ENCODE measurements at regions not wholly inside any gene's neighbourhood (a gene's known extent, or its start where the extent isn't known, plus 50 kb on each side); places are given as distances from the start of the nearest gene placed in this dataset.
"Not testable (repeated sequence)": the region's sequence is repeated elsewhere in the genome, so short reads cannot be mapped to it uniquely, and the experiment has no call there.

DNA sequence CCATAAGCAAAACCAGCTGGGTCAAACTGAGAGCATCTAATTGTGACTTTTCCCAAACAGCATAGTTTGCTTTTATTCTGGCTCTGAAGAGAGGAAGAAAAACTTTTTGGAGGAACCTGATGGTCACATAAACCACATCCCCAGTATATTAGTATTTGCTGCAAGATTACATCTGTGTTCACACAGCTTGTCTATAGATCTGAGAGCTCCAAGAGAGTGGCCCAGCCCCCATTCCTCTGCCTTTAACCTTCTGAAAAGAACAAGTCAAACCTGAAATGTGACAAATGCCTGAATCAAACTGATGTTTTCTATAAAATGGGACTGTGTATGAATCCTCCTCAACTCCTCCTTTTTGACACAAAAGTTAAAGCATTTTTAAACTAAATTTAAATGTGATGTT, 435.2 kb downstream of the ZNF479 start:
- not testable (repeated sequence) for H3K36me3 Mint-ChIP-seq, H3K27me3 Mint-ChIP-seq, H3K4me3 Mint-ChIP-seq, DNase-seq, H3K27ac Mint-ChIP-seq, H3K4me1 Mint-ChIP-seq
- H3K9me3 Mint-ChIP-seq: peaks cover 25% of the 10 kb centered on the region

DNA sequence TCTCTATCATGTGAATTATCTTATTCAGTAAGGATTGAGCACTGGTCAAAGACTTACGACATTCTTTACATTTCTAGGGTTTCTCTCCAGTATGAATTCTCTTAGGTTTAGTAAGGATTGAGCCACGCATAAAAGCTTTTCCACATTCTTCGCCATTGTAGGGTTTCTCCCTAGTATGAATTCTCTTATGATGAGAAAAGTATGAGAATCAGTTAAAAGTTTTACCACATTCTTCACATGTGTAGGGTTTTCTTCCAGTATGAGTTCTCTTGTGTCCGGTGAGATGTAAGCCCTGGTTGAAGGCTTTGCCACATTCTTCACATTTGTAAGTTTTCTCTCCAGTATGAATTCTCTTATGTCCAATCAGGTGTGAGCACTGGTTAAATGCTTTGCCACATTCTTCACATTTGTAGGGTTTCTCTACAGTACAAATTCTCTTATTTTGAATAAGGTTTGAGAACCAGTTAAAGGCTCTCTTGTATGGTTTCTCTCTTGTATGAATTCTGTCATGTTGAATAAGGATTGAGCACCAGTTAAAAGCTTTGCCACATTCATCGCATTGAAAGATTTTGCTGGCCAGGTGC, 445.9 kb downstream of the ZNF479 start:
- H3K4me1 Mint-ChIP-seq: no peaks in the 10 kb centered on the region
- H3K4me3 Mint-ChIP-seq: no peak overlapping the region
- no peak overlapping the region for H3K27ac Mint-ChIP-seq
- no peaks in the 10 kb centered on the region for H3K27me3 Mint-ChIP-seq
- DNase-seq: no peak
- peaks cover 37% of the 10 kb centered on the region for H3K9me3 Mint-ChIP-seq
- H3K36me3 Mint-ChIP-seq: peaks cover 3% of the 10 kb centered on the region

DNA sequence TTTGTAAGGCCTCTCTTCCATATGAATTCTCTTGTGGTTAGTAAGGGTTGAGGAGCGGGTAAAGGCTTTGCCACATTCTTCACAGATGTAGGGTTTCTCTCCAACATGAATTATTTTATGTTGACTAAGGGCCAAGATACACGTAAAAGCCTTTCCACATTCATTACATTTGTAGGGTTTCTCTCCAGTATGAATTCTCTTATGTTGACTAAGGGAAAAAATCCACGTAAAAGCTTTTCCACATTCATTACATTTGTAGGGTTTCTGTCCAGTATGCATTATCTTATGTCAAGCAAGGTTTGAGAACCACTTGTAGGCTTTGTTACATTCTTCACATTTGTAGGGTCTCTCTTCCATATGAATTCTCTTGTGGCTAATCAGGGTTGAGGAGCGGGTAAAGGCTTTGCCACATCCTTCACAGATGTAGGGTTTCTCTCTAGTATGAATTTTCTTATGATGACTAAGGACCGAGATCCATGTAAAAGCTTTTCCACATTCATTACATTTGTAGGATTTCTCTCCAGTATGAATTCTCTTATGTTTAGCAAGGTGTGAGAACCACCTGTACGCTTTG, 493.0 kb downstream of the ZNF479 start:
- Mint-ChIP-seq H3K4me1 (no peaks in the 10 kb centered on the region), H3K36me3 (peaks cover 7% of the 10 kb centered on the region)

DNA sequence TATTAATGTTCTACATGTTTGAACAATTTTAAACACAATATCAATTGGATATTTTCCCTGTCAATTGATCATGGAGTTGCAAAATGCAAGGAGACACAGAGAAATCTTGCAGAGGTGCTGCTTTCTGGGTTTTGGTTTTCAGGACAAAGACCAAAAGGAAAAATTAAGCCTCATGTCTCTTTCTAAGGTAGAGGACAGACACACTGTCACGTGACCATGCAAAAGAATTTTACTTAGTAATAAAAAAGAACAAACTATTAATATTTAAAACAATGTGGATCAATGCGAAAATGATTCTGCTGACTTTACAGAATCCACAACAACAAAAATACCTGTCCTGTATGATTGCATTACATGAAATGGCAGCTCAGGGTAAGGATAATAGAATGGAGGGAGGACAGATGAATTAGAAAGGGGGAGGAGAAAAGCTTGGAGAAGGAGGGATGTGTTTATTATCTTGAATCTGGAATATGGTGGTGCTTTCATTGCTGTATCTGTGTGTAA, 493.7 kb upstream of the NUPR2 start:
- Mint-ChIP-seq H3K9me3 (peaks cover 17% of the 10 kb centered on the region), H3K4me3 (no peak overlapping the region), H3K4me1 (no peaks in the 10 kb centered on the region), H3K27ac (no peak overlapping the region), H3K27me3 (no peaks in the 10 kb centered on the region), H3K36me3 (no peaks in the 10 kb centered on the region)
- DNase-seq: no peak

More for the DNA sequence above, 493.0 kb downstream of the ZNF479 start:
- H3K27ac Mint-ChIP-seq: no peak overlapping the region
- H3K4me3 Mint-ChIP-seq: no peak overlapping the region
- H3K9me3 Mint-ChIP-seq: peaks cover 57% of the 10 kb centered on the region
- no peak for DNase-seq
- H3K27me3 Mint-ChIP-seq: no peaks in the 10 kb centered on the region

DNA sequence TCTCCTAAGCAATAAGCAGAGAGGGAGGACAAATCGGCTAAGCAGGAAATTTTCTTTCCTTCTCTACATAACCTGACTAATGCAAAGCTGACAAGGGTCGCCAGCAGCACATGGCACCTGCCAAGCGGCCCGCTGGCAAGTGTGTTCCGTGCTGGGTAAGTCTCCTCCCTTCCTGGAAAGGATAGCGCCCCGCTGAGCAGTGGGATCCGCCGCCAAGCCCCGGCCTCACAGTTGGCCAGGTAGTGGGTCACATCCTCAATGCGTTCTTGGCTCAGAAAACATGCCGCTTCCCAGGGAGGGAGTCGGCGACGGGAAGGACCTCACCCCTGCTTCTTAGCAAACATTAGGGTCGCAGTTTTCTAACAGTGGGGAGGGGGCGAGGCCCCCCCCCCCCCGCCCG, 488.9 kb upstream of the NUPR2 start:
- H3K4me3 Mint-ChIP-seq: no peak overlapping the region

DNA sequence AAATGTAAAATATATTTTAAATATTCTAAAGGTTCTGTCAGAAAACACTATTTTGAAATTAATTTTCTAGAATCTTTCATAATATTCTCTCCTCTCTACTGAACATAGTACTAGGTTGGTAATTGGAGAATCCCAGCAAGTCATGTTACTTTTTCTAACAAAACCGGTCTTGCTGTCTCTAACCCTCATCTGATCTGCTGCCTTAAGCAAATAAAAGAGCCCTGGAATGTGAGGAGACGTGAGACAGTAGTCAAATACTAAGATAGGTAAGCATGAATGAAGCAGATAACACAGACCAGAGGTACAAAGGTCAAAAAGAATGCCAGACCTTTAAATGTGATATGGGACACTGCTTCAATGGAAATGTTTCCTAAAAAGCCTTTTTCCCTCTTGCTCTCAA, 462.4 kb upstream of the NUPR2 start:
- Mint-ChIP-seq H3K4me1 (no peaks in the 10 kb centered on the region), H3K36me3 (no peaks in the 10 kb centered on the region), H3K9me3 (peaks cover 30% of the 10 kb centered on the region), H3K27ac (no peak overlapping the region), H3K4me3 (no peak overlapping the region), H3K27me3 (no peaks in the 10 kb centered on the region)
- DNase-seq: no peak

More for the DNA sequence above, 488.9 kb upstream of the NUPR2 start:
- H3K27me3 Mint-ChIP-seq: no peaks in the 10 kb centered on the region
- no peaks in the 10 kb centered on the region for H3K4me1 Mint-ChIP-seq
- H3K36me3 Mint-ChIP-seq: no peaks in the 10 kb centered on the region
- H3K27ac Mint-ChIP-seq: no peak overlapping the region
- DNase-seq: no peak
- peaks cover 25% of the 10 kb centered on the region for H3K9me3 Mint-ChIP-seq

DNA sequence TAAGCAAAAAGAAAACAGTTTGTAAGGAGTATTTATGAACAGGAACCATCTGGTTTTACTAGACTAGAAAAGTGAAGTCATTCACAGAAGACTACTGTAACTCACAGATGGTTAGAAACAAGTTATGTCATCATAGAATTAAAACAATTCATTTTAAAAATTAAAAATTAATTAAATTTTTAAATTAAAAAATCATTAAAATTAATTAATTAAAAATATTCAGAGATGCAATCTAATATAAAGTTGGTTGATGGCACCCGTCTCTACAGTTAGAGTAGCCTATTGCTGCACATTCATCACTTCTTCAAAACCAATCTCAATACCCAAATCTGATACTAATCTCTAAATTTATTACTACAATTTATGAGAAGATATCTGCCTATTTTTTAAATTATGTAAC, 454.8 kb upstream of the NUPR2 start:
- Mint-ChIP-seq H3K27ac (no peak overlapping the region), H3K4me3 (no peak overlapping the region), H3K4me1 (no peaks in the 10 kb centered on the region), H3K36me3 (no peaks in the 10 kb centered on the region), H3K9me3 (peaks cover 23% of the 10 kb centered on the region), H3K27me3 (no peaks in the 10 kb centered on the region)
- DNase-seq: no peak

DNA sequence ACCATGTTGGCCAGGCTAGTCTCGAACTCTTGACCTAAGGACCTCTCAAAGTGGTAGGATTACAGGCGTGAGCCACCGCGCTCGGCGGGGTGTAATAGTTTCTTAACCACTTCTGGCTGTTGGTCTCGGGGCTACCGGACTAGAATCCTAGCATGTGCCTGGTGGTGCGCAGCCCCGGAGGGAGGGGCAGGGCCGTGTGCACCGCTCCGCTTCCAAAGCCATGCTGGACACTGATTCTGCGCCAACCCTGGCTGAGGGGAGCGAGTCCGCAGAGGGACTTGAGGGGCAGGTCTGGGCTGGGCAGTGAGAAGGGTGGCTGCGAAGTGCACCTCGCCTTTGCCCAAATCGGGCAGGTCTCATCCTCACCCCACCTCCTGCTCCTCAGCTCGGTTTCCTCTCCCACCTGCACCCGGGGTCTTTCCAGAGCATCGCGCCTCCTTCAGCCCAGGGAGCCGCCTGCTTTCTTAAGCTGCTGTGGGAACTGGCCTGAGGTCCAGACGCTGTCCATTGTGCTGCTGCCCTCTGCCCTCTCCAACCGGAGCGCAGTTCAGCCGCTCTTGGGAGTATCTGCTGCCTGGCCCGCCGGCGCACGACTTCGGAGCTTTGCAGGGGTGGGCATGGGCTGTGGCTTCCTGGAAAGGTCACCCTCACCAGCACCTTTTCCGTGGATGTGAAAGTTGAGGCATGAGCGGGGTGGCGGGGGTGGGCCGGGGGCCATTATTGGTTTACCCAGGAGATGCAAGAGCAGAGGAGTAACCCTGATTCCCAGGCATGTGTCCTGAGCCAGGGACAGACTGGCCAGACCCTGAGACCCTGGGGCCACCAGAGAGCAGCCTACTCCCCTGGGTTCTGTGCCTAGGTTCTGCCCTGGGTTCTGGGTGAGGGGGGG, 422.6 kb upstream of the NUPR2 start:
- Mint-ChIP-seq H3K27me3 (no peaks in the 10 kb centered on the region), H3K36me3 (peaks cover 3% of the 10 kb centered on the region), H3K9me3 (peaks cover 17% of the 10 kb centered on the region), H3K4me3 (no peak overlapping the region), H3K27ac (no peak overlapping the region), H3K4me1 (no peaks in the 10 kb centered on the region)
- no peak for DNase-seq

DNA sequence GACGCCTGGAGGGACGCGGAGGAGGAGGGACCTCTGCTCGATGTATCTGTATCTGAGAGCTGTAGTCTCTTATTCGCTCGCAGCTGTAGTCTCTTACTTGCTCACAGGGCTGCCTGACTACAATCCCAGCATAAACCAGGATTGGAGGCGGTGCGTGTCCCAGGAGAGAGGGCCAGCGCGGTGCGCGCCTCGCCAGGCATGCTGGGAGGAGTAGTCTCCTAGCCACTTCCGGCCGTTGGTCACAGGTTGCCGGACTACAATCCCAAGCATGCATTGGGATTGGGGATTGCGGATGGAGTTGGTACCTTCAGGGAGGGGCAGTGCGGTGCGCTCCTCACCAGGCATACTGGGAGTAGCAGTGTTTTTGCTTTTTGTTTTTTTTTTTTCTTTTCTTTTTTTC, 421.7 kb upstream of the NUPR2 start:
- no peaks in the 10 kb centered on the region for H3K27me3 Mint-ChIP-seq
- peaks cover 18% of the 10 kb centered on the region for H3K9me3 Mint-ChIP-seq
- no peaks in the 10 kb centered on the region for H3K4me1 Mint-ChIP-seq

DNA sequence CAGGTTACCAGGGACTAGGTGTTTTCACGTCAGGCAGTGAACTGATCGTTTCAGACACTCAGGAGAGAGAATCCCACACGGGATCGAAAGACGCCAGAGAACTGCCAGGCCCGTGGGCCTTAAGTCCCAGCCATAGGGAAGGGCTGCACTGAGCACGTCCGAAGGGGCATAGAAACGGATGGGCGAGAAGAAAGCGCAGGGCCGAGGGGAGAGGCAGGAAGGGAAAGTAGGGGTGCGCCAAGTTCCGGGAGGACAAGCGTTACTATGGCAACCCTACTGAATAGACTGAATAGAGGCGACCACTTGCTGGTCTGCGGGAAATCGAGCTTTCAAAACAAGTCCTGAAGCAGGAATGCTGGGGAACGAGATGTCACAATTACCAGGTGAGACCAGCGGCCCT, 421.3 kb upstream of the NUPR2 start:
- H3K27ac Mint-ChIP-seq: no peak overlapping the region
- H3K36me3 Mint-ChIP-seq: peaks cover 3% of the 10 kb centered on the region
- H3K9me3 Mint-ChIP-seq: peaks cover 18% of the 10 kb centered on the region
- no peaks in the 10 kb centered on the region for H3K4me1 Mint-ChIP-seq
- no peaks in the 10 kb centered on the region for H3K27me3 Mint-ChIP-seq
- H3K4me3 Mint-ChIP-seq: no peak overlapping the region
- DNase-seq: no peak

More for the DNA sequence above, 421.7 kb upstream of the NUPR2 start:
- Mint-ChIP-seq H3K27ac (no peak overlapping the region), H3K4me3 (no peak overlapping the region), H3K36me3 (peaks cover 3% of the 10 kb centered on the region)
- DNase-seq: no peak

DNA sequence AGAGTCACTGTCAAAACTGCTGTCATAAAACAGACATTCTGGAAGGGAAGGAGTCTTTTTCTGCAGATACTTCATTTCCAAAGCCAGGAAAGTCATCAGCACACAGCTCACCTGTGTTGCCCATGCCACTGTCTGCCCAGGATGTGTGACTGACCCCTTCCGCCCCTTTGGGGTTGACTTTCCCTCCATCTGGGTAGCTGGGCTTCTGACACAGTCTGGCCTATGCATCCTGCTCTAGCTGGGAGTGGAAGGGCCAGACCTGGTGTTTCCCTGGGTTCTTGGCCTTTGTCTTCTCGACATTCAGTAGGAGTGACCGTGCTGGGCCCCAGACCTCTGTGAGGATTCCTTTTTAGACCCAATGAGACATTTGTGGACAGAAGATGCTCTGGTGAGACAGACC, 378.9 kb upstream of the NUPR2 start:
- Mint-ChIP-seq H3K4me1 (no peaks in the 10 kb centered on the region), H3K36me3 (no peaks in the 10 kb centered on the region), H3K4me3 (no peak overlapping the region), H3K9me3 (peaks cover 19% of the 10 kb centered on the region), H3K27ac (no peak overlapping the region), H3K27me3 (no peaks in the 10 kb centered on the region)
- no peak for DNase-seq

DNA sequence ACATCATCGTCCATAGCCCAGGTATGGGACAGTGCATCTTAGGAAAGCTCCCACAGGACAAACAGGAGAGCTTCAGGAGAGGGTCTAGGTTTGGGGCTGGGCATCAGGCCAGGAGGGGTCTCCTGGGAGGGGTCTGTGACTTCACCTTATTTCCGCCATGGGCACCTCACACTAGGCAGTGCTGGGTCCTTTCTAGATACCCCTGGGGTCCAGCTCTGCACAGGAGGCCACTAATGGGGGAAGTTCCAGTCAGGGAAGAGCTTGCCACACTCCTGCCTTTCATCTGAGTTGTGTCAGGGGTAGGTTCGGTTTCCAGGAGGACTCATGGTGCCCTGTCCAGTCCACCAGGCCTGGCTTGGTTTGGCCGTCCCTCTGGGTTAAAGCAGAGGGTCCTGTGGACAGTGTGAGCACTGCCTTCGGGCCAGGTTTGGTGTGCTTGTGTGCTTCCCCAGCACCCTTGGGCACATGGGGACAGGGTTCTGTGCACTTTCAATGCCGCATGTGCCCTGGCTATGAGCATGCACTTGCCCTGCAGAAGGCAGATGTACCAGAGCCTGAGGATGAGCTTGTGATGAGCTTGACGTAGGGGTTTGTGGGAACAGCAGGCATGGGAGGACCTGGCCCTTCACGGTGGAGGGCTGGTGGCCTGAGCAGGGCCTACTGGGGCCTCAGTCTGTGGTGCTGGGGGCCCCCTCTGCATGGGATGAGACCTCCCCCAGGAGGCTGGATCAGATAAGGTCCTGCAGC, 377.7 kb upstream of the NUPR2 start:
- Mint-ChIP-seq H3K9me3 (peaks cover 12% of the 10 kb centered on the region), H3K27me3 (no peaks in the 10 kb centered on the region), H3K36me3 (no peaks in the 10 kb centered on the region), H3K4me3 (no peak overlapping the region), H3K27ac (no peak overlapping the region), H3K4me1 (no peaks in the 10 kb centered on the region)
- no peak for DNase-seq

DNA sequence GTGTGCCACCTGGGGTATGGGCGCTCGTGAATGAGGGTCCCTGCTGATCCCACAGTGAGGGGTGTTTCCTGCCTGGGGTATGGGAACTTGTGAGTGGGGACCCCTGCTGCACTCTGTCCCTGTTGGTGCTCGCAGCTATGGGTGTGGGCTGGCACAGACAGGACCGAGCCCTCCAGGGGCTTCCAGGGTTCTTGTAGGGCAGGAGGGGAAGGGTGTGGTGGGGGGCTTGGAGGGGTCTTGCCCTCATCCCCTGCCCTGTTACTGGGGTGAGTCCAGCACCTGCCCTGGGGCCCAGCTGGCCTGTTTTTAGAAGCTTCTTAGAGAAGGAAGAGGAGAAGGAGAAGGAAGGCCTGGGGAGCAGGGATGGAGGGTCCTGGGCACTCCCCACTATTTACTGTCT, 377.0 kb upstream of the NUPR2 start:
- no peak overlapping the region for H3K27ac Mint-ChIP-seq
- no peaks in the 10 kb centered on the region for H3K36me3 Mint-ChIP-seq
- H3K4me1 Mint-ChIP-seq: no peaks in the 10 kb centered on the region
- H3K4me3 Mint-ChIP-seq: no peak overlapping the region
- no peak for DNase-seq
- no peaks in the 10 kb centered on the region for H3K27me3 Mint-ChIP-seq
- peaks cover 16% of the 10 kb centered on the region for H3K9me3 Mint-ChIP-seq

DNA sequence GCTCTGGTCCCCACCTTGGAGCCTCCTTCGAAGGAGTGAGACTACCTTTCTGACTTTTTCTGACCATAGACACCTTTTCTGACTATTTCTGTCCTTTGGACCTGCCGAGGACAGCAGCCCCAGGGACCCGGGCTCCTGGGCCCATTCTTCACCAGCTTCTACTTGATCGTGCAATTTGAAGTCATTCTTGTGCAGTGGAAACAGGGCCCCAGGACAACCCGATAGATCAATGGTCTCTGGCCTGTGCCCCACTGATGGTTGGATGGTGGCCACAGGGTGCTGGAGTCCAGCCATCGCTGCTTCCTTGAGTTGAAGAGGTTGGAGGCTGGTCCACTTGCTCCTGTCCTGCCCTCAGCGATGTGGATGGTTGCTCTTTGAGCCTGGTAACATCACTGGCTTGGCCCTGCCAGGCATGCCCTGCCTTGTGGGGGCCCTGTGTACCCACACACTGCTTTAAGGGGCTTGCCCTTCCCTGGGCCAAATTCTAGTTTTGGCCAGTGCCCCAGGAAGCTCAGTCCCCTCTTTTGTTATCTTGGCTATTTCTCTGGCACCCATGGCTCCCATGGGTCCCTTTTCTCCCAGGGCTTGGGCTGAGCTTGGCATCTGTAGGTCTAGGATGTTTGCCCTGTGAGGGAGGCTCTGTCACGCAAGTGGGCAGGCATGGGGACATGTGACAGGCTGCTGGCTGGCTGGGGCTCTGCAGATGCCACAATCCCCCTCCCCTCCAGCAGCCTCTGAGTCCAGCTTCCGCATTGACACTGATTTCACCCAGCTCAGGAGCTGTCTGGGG, 375.6 kb upstream of the NUPR2 start:
- Mint-ChIP-seq H3K27me3 (no peaks in the 10 kb centered on the region), H3K9me3 (peaks cover 21% of the 10 kb centered on the region), H3K36me3 (no peaks in the 10 kb centered on the region), H3K4me3 (no peak overlapping the region), H3K4me1 (no peaks in the 10 kb centered on the region), H3K27ac (no peak overlapping the region)
- DNase-seq: no peak

All from activated naive CD8-positive, alpha-beta T cell treated with anti-CD3 and anti-CD28 coated beads for 36 hours (primary cell).